Activated B cell treated with CpG ODN at 0.5 μM for 24 hours (primary cell): ENCODE measurements at regions not wholly inside any gene's neighbourhood (a gene's known extent, or its start where the extent isn't known, plus 50 kb on each side); places are given as distances from the start of the nearest gene placed in this dataset.

Experiments used
- ATAC-seq: fragments of 200-7000 bp; cut with Tn5 transposase; one replicate; pipeline ENCODE4 v1.10.0; 2021; ENCODE audit warnings: low read depth, mild to moderate bottlenecking, moderate library complexity
- CTCF ChIA-PET: fragments of 350-600 bp; sonication (Branson Sonifier 250); formaldehyde crosslinking; loops from one replicate; lab custom pipeline; 2021; ENCODE audit warnings: antibody characterized with exemption; lab: Charles Lee
- POLR2A ChIA-PET: fragments of 350-600 bp; sonication (Branson Sonifier 250); formaldehyde crosslinking; loops from one replicate; lab custom pipeline; 2021; ENCODE audit warnings: antibody characterized with exemption; lab: Charles Lee
- DNase-seq: peaks from one replicate; pipeline ENCODE4 v3.0.0; 2022
- H3K27ac Mint-ChIP-seq: one replicate; pipeline ENCODE4 v1.8.0; 2020; ENCODE audit warnings: mixed read lengths
- H3K27me3 Mint-ChIP-seq: one replicate; pipeline ENCODE4 v1.8.0; 2021; ENCODE audit warnings: mixed read lengths
- H3K36me3 Mint-ChIP-seq: one replicate; pipeline ENCODE4 v1.8.0; 2021; ENCODE audit warnings: low read depth, mixed read lengths
- H3K4me1 Mint-ChIP-seq: one replicate; pipeline ENCODE4 v1.8.0; 2021; ENCODE audit warnings: mixed read lengths
- H3K4me3 Mint-ChIP-seq: one replicate; pipeline ENCODE4 v1.8.0; 2020; ENCODE audit warnings: mild to moderate bottlenecking, mixed read lengths
- H3K9me3 Mint-ChIP-seq: one replicate; pipeline ENCODE4 v1.8.0; 2020; ENCODE audit warnings: mixed read lengths
- CTCF ChIP-seq: fragments of 200-600 bp; IDR thresholded peaks from one replicate; pipeline ENCODE4 v1.8.0; 2022; ENCODE audit warnings: antibody characterized with exemption, mild to moderate bottlenecking
- intact Hi-C: fragments of 100-400 bp; cut with micrococcal nuclease; formaldehyde crosslinking; loops from one replicate; pipeline ENCODE4 v1.15.1; 2024

GRCh38 chr3:177894081-177894728 lies 642.0 kb upstream of the KCNMB2 start:
- ChIA-PET POLR2A (no interaction called here), CTCF (no interaction called here)
- intact Hi-C loops: no loop called here

GRCh38 chr3:177898185-177898584 lies 638.1 kb upstream of the KCNMB2 start:
- ATAC-seq (no peak), DNase-seq (no peak)
- Mint-ChIP-seq H3K27me3 (no peaks in the 10 kb centered on the region), H3K4me3 (no peak overlapping the region), H3K36me3 (peaks cover 2% of the 10 kb centered on the region), H3K4me1 (no peaks in the 10 kb centered on the region), H3K9me3 (peaks cover 18% of the 10 kb centered on the region), H3K27ac (no peak overlapping the region)
- TF ChIP-seq CTCF: no peak
- CTCF ChIA-PET: no interaction called here
- POLR2A ChIA-PET: no interaction called here
- intact Hi-C loops: no loop called here

More at GRCh38 chr3:177894081-177894728, 642.0 kb upstream of the KCNMB2 start:
- Mint-ChIP-seq H3K27ac (no peak overlapping the region), H3K36me3 (no peaks in the 10 kb centered on the region), H3K4me1 (no peaks in the 10 kb centered on the region), H3K4me3 (no peak overlapping the region), H3K9me3 (peaks cover 10% of the 10 kb centered on the region), H3K27me3 (no peaks in the 10 kb centered on the region)
- TF ChIP-seq CTCF: no peak
- ATAC-seq (no peak), DNase-seq (no peak)

GRCh38 chr3:177899275-177900067 lies 636.8 kb upstream of the KCNMB2 start:
- intact Hi-C loops: no loop called here
- H3K27me3 Mint-ChIP-seq: no peaks in the 10 kb centered on the region
- ChIA-PET CTCF (no interaction called here), POLR2A (no interaction called here)
- ATAC-seq: no peak
- no peaks in the 10 kb centered on the region for H3K4me1 Mint-ChIP-seq
- H3K36me3 Mint-ChIP-seq: peaks cover 2% of the 10 kb centered on the region
- no peak for DNase-seq
- peaks cover 18% of the 10 kb centered on the region for H3K9me3 Mint-ChIP-seq
- H3K4me3 Mint-ChIP-seq: no peak overlapping the region
- H3K27ac Mint-ChIP-seq: no peak overlapping the region
- TF ChIP-seq CTCF: no peak

GRCh38 chr3:177902876-177903275 lies 633.4 kb upstream of the KCNMB2 start:
- Mint-ChIP-seq H3K9me3 (peaks cover 13% of the 10 kb centered on the region), H3K27ac (no peak overlapping the region), H3K4me1 (no peaks in the 10 kb centered on the region), H3K36me3 (peaks cover 2% of the 10 kb centered on the region), H3K27me3 (no peaks in the 10 kb centered on the region), H3K4me3 (no peak overlapping the region)
- ChIA-PET CTCF (no interaction called here), POLR2A (no interaction called here)
- intact Hi-C loops: no loop called here
- ATAC-seq: no peak
- no peak for TF ChIP-seq CTCF
- no peak for DNase-seq

- ChIA-PET POLR2A (no interaction called here), CTCF (no interaction called here)
- H3K4me1 Mint-ChIP-seq: no peaks in the 10 kb centered on the region
- intact Hi-C loops: no loop called here
- ATAC-seq: no peak
- no peaks in the 10 kb centered on the region for H3K27me3 Mint-ChIP-seq
- H3K4me3 Mint-ChIP-seq: no peak overlapping the region
- no peak for DNase-seq
- H3K9me3 Mint-ChIP-seq: peaks cover 7% of the 10 kb centered on the region
- TF ChIP-seq CTCF: no peak
- H3K27ac Mint-ChIP-seq: no peak overlapping the region
- H3K36me3 Mint-ChIP-seq: peaks cover 2% of the 10 kb centered on the region
These were observed 631.6 kb upstream of the KCNMB2 start for GRCh38 chr3:177904621-177905020.
